Epithelial cell of esophagus (primary cell): ENCODE measurements at regions not wholly inside any gene's neighbourhood (a gene's known extent, or its start where the extent isn't known, plus 50 kb on each side); places are given as distances from the start of the nearest gene placed in this dataset.

ENCODE experiments used
- DNase-seq: peaks from one replicate; pipeline ENCODE4 v3.0.0; 2010; ENCODE audit warnings: low read depth
- H3K4me3 ChIP-seq: 2 replicates; pipeline ENCODE4 v1.5.1; 2011; ENCODE audit warnings: mild to moderate bottlenecking, low read length, control low read depth
- TF ChIP-seq, protein P1 (sequence below): IDR thresholded peaks from 2 replicates; pipeline ENCODE4 v1.5.1; 2011; ENCODE audit warnings: low read depth, mild to moderate bottlenecking, low read length, control low read depth, inconsistent platforms; ENCODE audit not compliant: insufficient read depth; ENCODE audit errors: missing control alignments

GRCh38 chr9:17862101-17862500, 283.2 kb downstream of the SH3GL2 start:
- TF ChIP-seq, protein P1, sequence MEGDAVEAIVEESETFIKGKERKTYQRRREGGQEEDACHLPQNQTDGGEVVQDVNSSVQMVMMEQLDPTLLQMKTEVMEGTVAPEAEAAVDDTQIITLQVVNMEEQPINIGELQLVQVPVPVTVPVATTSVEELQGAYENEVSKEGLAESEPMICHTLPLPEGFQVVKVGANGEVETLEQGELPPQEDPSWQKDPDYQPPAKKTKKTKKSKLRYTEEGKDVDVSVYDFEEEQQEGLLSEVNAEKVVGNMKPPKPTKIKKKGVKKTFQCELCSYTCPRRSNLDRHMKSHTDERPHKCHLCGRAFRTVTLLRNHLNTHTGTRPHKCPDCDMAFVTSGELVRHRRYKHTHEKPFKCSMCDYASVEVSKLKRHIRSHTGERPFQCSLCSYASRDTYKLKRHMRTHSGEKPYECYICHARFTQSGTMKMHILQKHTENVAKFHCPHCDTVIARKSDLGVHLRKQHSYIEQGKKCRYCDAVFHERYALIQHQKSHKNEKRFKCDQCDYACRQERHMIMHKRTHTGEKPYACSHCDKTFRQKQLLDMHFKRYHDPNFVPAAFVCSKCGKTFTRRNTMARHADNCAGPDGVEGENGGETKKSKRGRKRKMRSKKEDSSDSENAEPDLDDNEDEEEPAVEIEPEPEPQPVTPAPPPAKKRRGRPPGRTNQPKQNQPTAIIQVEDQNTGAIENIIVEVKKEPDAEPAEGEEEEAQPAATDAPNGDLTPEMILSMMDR = no peak
- no peak overlapping the region for H3K4me3 ChIP-seq
- DNase-seq = no peak

DNA sequence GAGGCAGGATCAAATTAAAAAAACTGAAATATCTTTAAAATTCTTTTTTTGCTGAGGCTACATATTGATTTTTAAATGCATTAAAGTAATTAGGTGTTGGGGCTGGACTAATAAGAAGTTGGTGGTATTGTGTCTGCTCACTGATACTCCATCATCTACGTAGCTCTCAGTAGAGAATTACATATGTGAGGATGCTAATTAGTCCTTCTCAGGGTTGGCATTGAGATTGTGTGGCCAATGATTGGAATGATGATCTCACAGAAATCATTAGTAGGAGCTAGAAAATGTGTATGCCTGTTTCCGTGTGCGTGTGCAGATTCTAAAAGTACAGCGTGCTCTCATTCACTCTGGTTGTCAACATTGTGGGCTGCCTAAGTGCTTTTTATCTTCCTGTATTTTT, 283.8 kb downstream of the SH3GL2 start:
- no peak for DNase-seq
- TF ChIP-seq, protein P1 = no peak
- H3K4me3 ChIP-seq = no peak overlapping the region

DNA sequence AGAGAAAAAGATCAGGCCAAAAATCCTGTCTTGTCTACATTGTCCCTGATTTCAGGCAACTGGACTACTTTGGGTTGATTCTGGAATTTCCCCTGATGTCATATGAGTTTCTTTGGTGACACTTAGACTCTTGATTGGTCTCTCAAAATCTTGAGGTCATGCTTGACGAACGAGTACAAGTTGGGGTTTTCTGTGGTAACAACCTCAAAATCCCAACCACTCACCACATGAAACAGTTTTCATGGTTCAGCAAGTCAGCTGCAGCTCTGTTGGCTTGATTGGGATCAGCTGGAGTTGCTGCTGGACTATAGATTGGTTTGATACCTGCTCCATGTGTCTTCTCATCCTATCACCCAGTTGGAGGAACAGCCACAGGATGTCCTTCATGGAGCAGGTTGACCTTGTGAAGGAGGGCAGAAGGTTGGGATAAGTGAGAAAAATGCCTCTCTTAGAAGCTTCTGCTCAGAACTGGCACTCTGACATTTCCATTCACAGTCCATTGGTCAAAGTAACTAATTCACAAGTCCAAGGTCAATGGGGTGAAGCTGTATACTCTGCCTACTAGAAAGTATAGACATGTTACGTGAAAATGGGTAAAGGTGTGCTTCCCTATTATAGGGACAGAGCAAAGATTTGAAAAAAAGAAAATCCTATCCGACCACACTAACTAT, 284.5 kb downstream of the SH3GL2 start:
- TF ChIP-seq, protein P1 = no peak
- H3K4me3 ChIP-seq = no peak overlapping the region
- DNase-seq = no peak

DNA sequence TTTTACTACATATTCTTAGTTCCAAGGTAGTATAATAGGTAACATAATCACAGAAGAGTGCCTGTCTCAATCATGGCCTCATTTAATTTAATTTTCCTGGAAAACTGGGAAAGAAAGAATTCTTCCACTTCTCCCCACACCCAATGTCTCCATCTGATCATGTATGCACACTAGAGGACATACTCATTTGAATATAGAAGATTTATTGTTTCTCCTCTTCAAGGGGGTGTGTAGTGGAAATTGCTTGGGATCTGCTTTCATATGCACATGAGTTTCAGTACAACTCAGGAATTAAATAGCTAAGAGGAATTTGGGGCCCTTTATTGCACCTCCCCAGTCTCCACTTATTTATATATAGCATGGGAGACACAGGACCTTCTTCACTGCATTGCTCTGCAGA, 285.1 kb downstream of the SH3GL2 start:
- TF ChIP-seq, protein P1 = no peak
- no peak overlapping the region for H3K4me3 ChIP-seq
- no peak for DNase-seq

- no peak overlapping the region for H3K4me3 ChIP-seq
- DNase-seq = no peak
- TF ChIP-seq, protein P1 = no peak
Observed at GRCh38 chr9:17864951-17865350, 286.1 kb downstream of the SH3GL2 start.

DNA sequence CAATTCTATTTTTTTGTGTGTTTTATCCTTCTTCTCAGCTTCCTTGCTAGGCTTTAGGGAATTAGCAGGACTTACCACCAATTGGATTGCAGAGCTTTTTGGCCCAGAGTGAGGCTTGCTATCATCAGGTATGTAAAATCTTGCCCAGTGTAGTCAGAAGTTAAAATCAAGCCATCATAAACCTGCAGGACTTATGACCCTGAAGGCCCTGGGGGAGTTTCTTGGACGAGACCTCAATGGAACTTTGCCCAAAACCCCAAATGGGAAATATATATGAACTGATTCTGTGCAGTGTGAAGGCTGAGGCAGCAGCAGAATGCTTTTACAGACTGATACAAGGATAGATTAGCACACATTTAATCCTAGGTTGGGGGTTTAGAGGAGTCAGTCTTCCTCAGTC, 287.0 kb downstream of the SH3GL2 start:
- no peak overlapping the region for H3K4me3 ChIP-seq
- DNase-seq = no peak
- TF ChIP-seq, protein P1 = no peak

- TF ChIP-seq, protein P1 = no peak
- H3K4me3 ChIP-seq = no peak overlapping the region
- DNase-seq = no peak
Observed at GRCh38 chr9:17870722-17871121, 291.9 kb downstream of the SH3GL2 start.
